IMR-90 (cell line): ENCODE measurements at regions not wholly inside any gene's neighbourhood (a gene's known extent, or its start where the extent isn't known, plus 50 kb on each side); places are given as distances from the start of the nearest gene placed in this dataset.

Source experiments
- CEBPB ChIP-seq: IDR thresholded peaks from 2 replicates; pipeline ENCODE4 v1.6.1; 2012; ENCODE audit warnings: low read depth, low read length, improper control_type of control experiment
- RAD21 ChIP-seq: IDR thresholded peaks from 2 replicates; pipeline ENCODE4 v1.6.1; 2012; ENCODE audit warnings: low read length, improper control_type of control experiment
- TF ChIP-seq, protein P1 (sequence below): conservative IDR thresholded peaks from 2 replicates; pipeline ENCODE4 v1.5.1; 2012; ENCODE audit warnings: mild to moderate bottlenecking, low read depth, low read length, improper control_type of control experiment
- TF ChIP-seq, protein P2 (sequence below): fragments of 150-350 bp; IDR thresholded peaks from 2 replicates; pipeline ENCODE4 v1.6.1; 2017; ENCODE audit warnings: mild to moderate bottlenecking, antibody characterized with exemption, low read length, low read depth

DNA sequence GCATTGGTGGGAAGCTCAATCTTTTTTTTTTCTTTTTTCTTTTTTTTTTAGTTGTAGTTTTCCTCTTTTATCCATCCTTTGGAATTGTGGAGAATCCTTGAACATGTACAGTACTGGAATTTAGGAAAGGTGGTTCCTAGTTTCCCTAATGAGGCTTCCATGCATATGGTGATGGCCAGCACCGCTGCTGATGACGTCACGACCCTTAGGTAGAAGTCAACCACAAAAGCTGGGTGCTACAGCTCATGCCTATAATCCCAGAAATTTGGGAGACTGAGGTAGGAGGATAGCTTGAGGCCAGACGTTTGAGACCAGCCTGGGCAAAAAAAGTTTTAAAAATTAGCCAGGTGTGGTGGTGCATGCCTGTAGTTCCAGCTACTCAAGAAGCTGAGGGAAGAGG lies 79.3 kb upstream of the SOX4 start:
- TF ChIP-seq CEBPB (no peak), RAD21 (no peak)
- TF ChIP-seq, protein P1, sequence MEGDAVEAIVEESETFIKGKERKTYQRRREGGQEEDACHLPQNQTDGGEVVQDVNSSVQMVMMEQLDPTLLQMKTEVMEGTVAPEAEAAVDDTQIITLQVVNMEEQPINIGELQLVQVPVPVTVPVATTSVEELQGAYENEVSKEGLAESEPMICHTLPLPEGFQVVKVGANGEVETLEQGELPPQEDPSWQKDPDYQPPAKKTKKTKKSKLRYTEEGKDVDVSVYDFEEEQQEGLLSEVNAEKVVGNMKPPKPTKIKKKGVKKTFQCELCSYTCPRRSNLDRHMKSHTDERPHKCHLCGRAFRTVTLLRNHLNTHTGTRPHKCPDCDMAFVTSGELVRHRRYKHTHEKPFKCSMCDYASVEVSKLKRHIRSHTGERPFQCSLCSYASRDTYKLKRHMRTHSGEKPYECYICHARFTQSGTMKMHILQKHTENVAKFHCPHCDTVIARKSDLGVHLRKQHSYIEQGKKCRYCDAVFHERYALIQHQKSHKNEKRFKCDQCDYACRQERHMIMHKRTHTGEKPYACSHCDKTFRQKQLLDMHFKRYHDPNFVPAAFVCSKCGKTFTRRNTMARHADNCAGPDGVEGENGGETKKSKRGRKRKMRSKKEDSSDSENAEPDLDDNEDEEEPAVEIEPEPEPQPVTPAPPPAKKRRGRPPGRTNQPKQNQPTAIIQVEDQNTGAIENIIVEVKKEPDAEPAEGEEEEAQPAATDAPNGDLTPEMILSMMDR: no peak
- TF ChIP-seq, protein P2, sequence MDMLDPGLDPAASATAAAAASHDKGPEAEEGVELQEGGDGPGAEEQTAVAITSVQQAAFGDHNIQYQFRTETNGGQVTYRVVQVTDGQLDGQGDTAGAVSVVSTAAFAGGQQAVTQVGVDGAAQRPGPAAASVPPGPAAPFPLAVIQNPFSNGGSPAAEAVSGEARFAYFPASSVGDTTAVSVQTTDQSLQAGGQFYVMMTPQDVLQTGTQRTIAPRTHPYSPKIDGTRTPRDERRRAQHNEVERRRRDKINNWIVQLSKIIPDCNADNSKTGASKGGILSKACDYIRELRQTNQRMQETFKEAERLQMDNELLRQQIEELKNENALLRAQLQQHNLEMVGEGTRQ: no peak
